ENCODE measurements at regions not wholly inside any gene's neighbourhood (a gene's known extent, or its start where the extent isn't known, plus 50 kb on each side); places are given as distances from the start of the nearest gene placed in this dataset.

DNA sequence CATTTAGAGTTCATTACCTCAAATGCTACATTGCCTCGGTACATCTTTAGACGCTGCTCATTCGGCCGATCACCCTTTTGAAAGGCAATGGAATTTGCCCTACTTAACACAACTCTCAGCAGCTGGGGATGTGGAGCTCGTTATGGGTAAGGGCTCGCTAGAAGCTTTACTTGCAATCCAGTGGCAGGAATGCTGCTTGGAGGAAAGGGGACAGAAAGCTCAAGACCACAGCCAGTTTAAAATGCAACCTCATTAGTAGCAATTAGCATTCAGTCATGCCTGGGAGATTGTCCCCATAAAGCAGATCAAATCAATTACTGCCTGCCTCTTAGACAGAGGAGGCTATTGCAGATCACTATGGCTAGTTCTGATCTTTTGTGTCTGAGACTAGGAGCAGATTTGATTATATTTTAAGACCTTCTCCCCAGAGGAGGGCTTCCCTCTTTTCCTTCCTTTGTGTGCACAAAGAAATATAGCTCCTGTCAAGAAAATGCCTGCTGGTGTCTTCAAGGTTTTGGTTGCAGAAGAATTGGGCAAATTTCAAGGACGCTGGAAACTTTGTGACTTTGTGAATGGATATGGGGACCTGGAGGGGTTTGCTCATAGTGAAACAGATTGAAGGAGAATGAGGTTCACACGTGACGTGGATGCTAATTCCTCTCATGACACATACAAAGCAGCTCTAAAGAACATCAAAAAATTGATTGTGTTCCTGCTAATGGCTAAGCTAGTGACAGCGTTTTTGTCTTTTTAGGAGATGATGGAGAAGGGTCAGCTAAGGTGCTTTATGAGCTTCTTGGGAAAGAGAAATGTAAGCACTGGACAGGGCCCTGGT is 237.5 kb upstream of the GLRA2 start:
- Histone ChIP-seq H3K23ac (ENCODE audit: low read depth, low read length) (no peak overlapping the region), H3K9me1 (ENCODE audit: insufficient read depth, low read length) (no peaks in the 10 kb centered on the region), H4K8ac (ENCODE audit: low read depth in 2 of 2, low read length in 2 of 2) (no peak overlapping the region), H4K91ac (ENCODE audit: insufficient read depth, low read depth, low read length) (no peak overlapping the region), H3K9ac (ENCODE audit: low read depth, low read length) (no peak overlapping the region), H3K14ac (replicated peaks; ENCODE audit: low read depth, low read length) (no peak overlapping the region), H3K79me1 (ENCODE audit: low read depth in 1 of 2, low read length in 2 of 2) (no peaks in the 10 kb centered on the region), H2BK20ac (ENCODE audit: low read depth, low read length) (no peak overlapping the region), H3K56ac (ENCODE audit: extremely low read depth, insufficient read depth, low read length) (no peak overlapping the region), H4K5ac (ENCODE audit: low read depth, low read length) (no peak overlapping the region), H3K36me3 (ENCODE audit: control insufficient read depth, insufficient read depth, low read length) (no peaks in the 10 kb centered on the region), H3K27ac (ENCODE audit: insufficient read depth, low read length) (no peak overlapping the region), H3K4me1 (ENCODE audit: control insufficient read depth, insufficient read depth, low read length) (no peaks in the 10 kb centered on the region), H3K4me2 (ENCODE audit: low read depth, low read length) (no peak overlapping the region), H2BK5ac (ENCODE audit: low read depth, low read length, poor library complexity, severe bottlenecking) (no peak overlapping the region), H2AK9ac (replicated peaks; ENCODE audit: low read depth, low read length, poor library complexity) (no peak overlapping the region), H2AK5ac (ENCODE audit: low read depth, low read length) (no peak overlapping the region), H3K27me3 (ENCODE audit: control insufficient read depth, insufficient read depth, low read length) (no peaks in the 10 kb centered on the region), H2BK120ac (ENCODE audit: low read depth, low read length) (no peak overlapping the region), H2BK15ac (ENCODE audit: low read depth, low read length) (no peak overlapping the region), H2AFZ (replicated peaks; ENCODE audit: low read length, poor library complexity) (no peak overlapping the region), H3K18ac (ENCODE audit: low read depth, low read length) (no peak overlapping the region), H4K20me1 (ENCODE audit: insufficient read depth, low read length) (no peaks in the 10 kb centered on the region), H3K9me3 (ENCODE audit: control insufficient read depth, insufficient read depth, low read length) (peaks cover 2% of the 10 kb centered on the region; the same call in 1 of the 2 replicates), H3K4ac (ENCODE audit: low read depth, low read length) (no peak overlapping the region), H3K4me3 (ENCODE audit: insufficient read depth, low read depth, low read length) (no peak overlapping the region)
- dilution Hi-C loops (cut with HindIII; ENCODE audit: low sequenced_read_pairs, unreplicated experiment): no loop called here
- no CpG with 5 or more reads among the region's 10 CpGs for WGBS, 2 experiments (ENCODE audit: extremely low coverage in 2 of 2, insufficient read length in 1 of 2)
- ChIA-PET CTCF (no interaction called here), POLR2A (ENCODE audit: unreplicated experiment) (no interaction called here)
- ATAC-seq (ENCODE audit: low read depth): no peak
- in situ Hi-C loops (cut with MboI; ENCODE audit: low sequenced_read_pairs): no loop called here
- DNase-seq: no peak
- TF ChIP-seq MXI1 (IDR thresholded peaks at IDR 0.05; ENCODE audit: borderline replicate concordance, low read depth, low read length): no peak
- TF ChIP-seq, protein P1, sequence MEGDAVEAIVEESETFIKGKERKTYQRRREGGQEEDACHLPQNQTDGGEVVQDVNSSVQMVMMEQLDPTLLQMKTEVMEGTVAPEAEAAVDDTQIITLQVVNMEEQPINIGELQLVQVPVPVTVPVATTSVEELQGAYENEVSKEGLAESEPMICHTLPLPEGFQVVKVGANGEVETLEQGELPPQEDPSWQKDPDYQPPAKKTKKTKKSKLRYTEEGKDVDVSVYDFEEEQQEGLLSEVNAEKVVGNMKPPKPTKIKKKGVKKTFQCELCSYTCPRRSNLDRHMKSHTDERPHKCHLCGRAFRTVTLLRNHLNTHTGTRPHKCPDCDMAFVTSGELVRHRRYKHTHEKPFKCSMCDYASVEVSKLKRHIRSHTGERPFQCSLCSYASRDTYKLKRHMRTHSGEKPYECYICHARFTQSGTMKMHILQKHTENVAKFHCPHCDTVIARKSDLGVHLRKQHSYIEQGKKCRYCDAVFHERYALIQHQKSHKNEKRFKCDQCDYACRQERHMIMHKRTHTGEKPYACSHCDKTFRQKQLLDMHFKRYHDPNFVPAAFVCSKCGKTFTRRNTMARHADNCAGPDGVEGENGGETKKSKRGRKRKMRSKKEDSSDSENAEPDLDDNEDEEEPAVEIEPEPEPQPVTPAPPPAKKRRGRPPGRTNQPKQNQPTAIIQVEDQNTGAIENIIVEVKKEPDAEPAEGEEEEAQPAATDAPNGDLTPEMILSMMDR (conservative IDR thresholded peaks at IDR 0.05; ENCODE audit: low read depth, low read length): no peak
- no peak for TF ChIP-seq MAZ (IDR thresholded peaks at IDR 0.05; ENCODE audit: borderline replicate concordance, low read depth, low read length)
- TF ChIP-seq CHD1 (IDR thresholded peaks at IDR 0.05; ENCODE audit: low read depth, low read length): no peak
- TF ChIP-seq, protein P2, sequence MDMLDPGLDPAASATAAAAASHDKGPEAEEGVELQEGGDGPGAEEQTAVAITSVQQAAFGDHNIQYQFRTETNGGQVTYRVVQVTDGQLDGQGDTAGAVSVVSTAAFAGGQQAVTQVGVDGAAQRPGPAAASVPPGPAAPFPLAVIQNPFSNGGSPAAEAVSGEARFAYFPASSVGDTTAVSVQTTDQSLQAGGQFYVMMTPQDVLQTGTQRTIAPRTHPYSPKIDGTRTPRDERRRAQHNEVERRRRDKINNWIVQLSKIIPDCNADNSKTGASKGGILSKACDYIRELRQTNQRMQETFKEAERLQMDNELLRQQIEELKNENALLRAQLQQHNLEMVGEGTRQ (IDR thresholded peaks at IDR 0.05; ENCODE audit: low read depth, low read length): no peak
- no peak for TF ChIP-seq FOS (IDR thresholded peaks at IDR 0.05; ENCODE audit: low read depth, low read length)
- TF ChIP-seq MAFK (IDR thresholded peaks at IDR 0.05; ENCODE audit: low read depth, low read length): no peak
- TF ChIP-seq, protein P3, sequence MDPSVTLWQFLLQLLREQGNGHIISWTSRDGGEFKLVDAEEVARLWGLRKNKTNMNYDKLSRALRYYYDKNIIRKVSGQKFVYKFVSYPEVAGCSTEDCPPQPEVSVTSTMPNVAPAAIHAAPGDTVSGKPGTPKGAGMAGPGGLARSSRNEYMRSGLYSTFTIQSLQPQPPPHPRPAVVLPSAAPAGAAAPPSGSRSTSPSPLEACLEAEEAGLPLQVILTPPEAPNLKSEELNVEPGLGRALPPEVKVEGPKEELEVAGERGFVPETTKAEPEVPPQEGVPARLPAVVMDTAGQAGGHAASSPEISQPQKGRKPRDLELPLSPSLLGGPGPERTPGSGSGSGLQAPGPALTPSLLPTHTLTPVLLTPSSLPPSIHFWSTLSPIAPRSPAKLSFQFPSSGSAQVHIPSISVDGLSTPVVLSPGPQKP (IDR thresholded peaks at IDR 0.05; ENCODE audit: borderline replicate concordance, low read depth, low read length): no peak
- no peak for TF ChIP-seq NFE2L2 (IDR thresholded peaks at IDR 0.05; ENCODE audit: low read depth, low read length)
- TF ChIP-seq BHLHE40 (IDR thresholded peaks at IDR 0.05; ENCODE audit: low read depth, low read length): no peak
- TF ChIP-seq RCOR1 (IDR thresholded peaks at IDR 0.05; ENCODE audit: insufficient replicate concordance, low read length): no peak
- TF ChIP-seq CEBPB (IDR thresholded peaks at IDR 0.05; ENCODE audit: low read depth, low read length): no peak
- no peak for TF ChIP-seq RFX5 (IDR thresholded peaks at IDR 0.05; ENCODE audit: low read depth, low read length)
- no peak for TF ChIP-seq SMC3 (IDR thresholded peaks at IDR 0.05; ENCODE audit: low read depth, low read length)
- no TSS peak for BruUV-seq (replicated peaks)
- intact Hi-C loops (cut with micrococcal nuclease): no loop called here
